ENCODE measurements at regions not wholly inside any gene's neighbourhood (a gene's known extent, or its start where the extent isn't known, plus 50 kb on each side); places are given as distances from the start of the nearest gene placed in this dataset.
"Not testable (repeated sequence)": the region's sequence is repeated elsewhere in the genome, so short reads cannot be mapped to it uniquely, and the experiment has no call there.

DNA sequence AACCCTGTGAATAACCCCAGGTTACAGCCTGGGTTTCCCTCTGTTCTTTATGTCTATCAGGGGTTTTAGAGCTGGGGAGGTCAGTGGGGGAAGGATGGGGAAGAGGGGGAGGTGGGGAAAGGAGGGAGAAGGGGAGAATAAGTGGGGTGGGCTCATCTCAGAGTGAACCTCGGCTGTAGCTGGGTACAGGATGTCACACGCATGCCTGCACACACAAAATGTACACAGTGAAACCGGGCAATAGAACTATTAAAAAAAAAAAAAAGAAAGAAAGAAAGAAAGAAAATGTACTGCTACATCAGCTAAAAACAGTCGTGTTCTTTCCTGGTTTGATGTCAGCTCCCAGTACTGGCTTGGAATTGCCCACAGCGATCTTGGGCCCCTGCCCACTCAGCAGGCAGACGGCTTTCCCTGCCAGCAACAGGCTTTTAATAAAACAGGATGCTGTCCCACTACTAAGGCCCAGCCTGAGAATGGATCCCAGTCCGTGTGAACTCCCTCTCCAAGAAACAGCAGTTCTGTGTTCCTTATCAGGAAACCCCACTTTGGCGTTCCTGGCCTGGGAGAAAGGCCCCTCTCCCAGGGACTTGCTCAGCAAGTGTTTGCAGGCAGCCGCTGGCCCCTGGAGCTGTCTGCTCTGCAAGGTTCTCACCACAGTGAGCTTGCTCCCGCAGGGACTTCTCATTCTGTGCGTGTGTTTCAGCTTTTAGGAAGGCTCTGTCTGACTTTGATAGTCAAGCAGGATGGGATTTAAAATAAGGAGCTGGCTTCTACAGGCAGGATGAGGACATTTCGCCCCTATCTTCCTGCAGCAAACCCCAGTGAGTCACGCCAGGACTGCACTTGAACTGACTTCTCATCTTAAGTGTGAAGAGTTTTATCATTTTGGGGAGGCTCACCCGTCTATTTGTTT is 225.6 kb downstream of the BCL2L11 start:
- TF ChIP-seq BCL11A (IDR thresholded peaks at IDR 0.05; ENCODE audit: low read depth in 2 of 2, low read length in 2 of 2); GABPA (IDR thresholded peaks at IDR 0.05; ENCODE audit: borderline replicate concordance, insufficient read depth, low read length); POLR2AphosphoS5 (IDR thresholded peaks at IDR 0.05; ENCODE audit: low read depth, low read length); BACH1 (IDR thresholded peaks at IDR 0.05; ENCODE audit: low read length); SIN3A (conservative IDR thresholded peaks at IDR 0.05 in 1 of 2, IDR thresholded peaks at IDR 0.05 in 1 of 2; ENCODE audit: low read depth in 1 of 2, low read length in 2 of 2); CHD2 (IDR thresholded peaks at IDR 0.05; ENCODE audit: low read length); EZH2 (IDR thresholded peaks at IDR 0.05; ENCODE audit: low read depth, low read length, severe bottlenecking); RXRA (IDR thresholded peaks at IDR 0.05; ENCODE audit: insufficient read depth, low read depth, low read length): not testable (repeated sequence)
- TF ChIP-seq, protein P1, sequence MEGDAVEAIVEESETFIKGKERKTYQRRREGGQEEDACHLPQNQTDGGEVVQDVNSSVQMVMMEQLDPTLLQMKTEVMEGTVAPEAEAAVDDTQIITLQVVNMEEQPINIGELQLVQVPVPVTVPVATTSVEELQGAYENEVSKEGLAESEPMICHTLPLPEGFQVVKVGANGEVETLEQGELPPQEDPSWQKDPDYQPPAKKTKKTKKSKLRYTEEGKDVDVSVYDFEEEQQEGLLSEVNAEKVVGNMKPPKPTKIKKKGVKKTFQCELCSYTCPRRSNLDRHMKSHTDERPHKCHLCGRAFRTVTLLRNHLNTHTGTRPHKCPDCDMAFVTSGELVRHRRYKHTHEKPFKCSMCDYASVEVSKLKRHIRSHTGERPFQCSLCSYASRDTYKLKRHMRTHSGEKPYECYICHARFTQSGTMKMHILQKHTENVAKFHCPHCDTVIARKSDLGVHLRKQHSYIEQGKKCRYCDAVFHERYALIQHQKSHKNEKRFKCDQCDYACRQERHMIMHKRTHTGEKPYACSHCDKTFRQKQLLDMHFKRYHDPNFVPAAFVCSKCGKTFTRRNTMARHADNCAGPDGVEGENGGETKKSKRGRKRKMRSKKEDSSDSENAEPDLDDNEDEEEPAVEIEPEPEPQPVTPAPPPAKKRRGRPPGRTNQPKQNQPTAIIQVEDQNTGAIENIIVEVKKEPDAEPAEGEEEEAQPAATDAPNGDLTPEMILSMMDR (IDR thresholded peaks at IDR 0.05; ENCODE audit: control extremely low read depth in 1 of 3, insufficient read depth in 1 of 3, low read depth in 1 of 3, low read length in 3 of 3) = not testable (repeated sequence)
- TF ChIP-seq, protein P2, sequence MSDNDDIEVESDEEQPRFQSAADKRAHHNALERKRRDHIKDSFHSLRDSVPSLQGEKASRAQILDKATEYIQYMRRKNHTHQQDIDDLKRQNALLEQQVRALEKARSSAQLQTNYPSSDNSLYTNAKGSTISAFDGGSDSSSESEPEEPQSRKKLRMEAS (IDR thresholded peaks at IDR 0.05) = not testable (repeated sequence)

Measured in H1 (cell line).